IMR-90 (cell line): ENCODE measurements at regions not wholly inside any gene's neighbourhood (a gene's known extent, or its start where the extent isn't known, plus 50 kb on each side); places are given as distances from the start of the nearest gene placed in this dataset.
"Not testable (repeated sequence)": the region's sequence is repeated elsewhere in the genome, so short reads cannot be mapped to it uniquely, and the experiment has no call there.

Source experiments
- ATAC-seq: fragments of 200-7000 bp; cut with Tn5 transposase; 2 replicates; pipeline ENCODE4 v1.9.1; 2020; ENCODE audit warnings: low read depth, mild to moderate bottlenecking, moderate library complexity
- BruUV-seq: library from RNA; stranded (reverse); fragments of 400-500 nt; replicated peaks from 2 replicates; lab custom pipeline; 2021; lab: Mats Ljungman, UMichigan
- CTCF ChIA-PET: fragments of 300-600 bp; formaldehyde crosslinking; extraction: SDS; loops from one replicate; lab custom pipeline; 2021; ENCODE audit warnings: antibody characterized with exemption; lab: Yijun Ruan, JAX
- POLR2A ChIA-PET: fragments of 300-600 bp; sonication (Branson Sonifier 250); formaldehyde crosslinking; loops from one replicate; lab custom pipeline; 2022; ENCODE audit warnings: antibody characterized with exemption; ENCODE audit not compliant: unreplicated experiment; lab: Charles Lee
- DNase-seq: peaks from one replicate; pipeline ENCODE4 v3.0.0; 2013
- H2AFZ ChIP-seq: replicated peaks from 2 replicates; pipeline ENCODE3; 2013; ENCODE audit warnings: low read length, mild to moderate bottlenecking; ENCODE audit not compliant: poor library complexity
- H2AK5ac ChIP-seq: 2 replicates; pipeline ENCODE4 v1.6.1; 2013; ENCODE audit warnings: low read depth, low read length, inconsistent platforms
- H2AK9ac ChIP-seq: replicated peaks from 2 replicates; pipeline ENCODE3; 2013; ENCODE audit warnings: mild to moderate bottlenecking, low read depth, low read length, moderate library complexity; ENCODE audit not compliant: poor library complexity
- H2BK120ac ChIP-seq: 2 replicates; pipeline ENCODE4 v1.6.1; 2013; ENCODE audit warnings: low read depth, low read length, inconsistent platforms
- H2BK15ac ChIP-seq: 3 replicates; pipeline ENCODE4 v1.6.1; 2013; ENCODE audit warnings: low read depth, low read length, inconsistent platforms
- H2BK20ac ChIP-seq: 2 replicates; pipeline ENCODE4 v1.6.1; 2013; ENCODE audit warnings: low read depth, mild to moderate bottlenecking, inconsistent platforms, low read length, moderate library complexity
- H2BK5ac ChIP-seq: 2 replicates; pipeline ENCODE4 v1.6.1; 2013; ENCODE audit warnings: mild to moderate bottlenecking, low read depth, low read length, inconsistent platforms; ENCODE audit not compliant: poor library complexity, severe bottlenecking
- H3K14ac ChIP-seq: replicated peaks from 2 replicates; pipeline ENCODE4 v1.6.1; 2013; ENCODE audit warnings: low read depth, low read length, inconsistent platforms
- H3K18ac ChIP-seq: 2 replicates; pipeline ENCODE4 v1.6.1; 2013; ENCODE audit warnings: low read depth, low read length, control low read depth
- H3K23ac ChIP-seq: 2 replicates; pipeline ENCODE4 v1.6.1; 2013; ENCODE audit warnings: low read depth, low read length, inconsistent platforms
- H3K27ac ChIP-seq: 2 replicates; pipeline ENCODE4 v1.5.1; 2013; ENCODE audit warnings: mild to moderate bottlenecking, control low read depth, low read length; ENCODE audit not compliant: insufficient read depth
- H3K27me3 ChIP-seq: 2 replicates; pipeline ENCODE4 v1.6.1; 2013; ENCODE audit warnings: low read length; ENCODE audit not compliant: control insufficient read depth, insufficient read depth
- H3K36me3 ChIP-seq: 2 replicates; pipeline ENCODE4 v1.6.1; 2013; ENCODE audit warnings: low read length, mixed read lengths; ENCODE audit not compliant: control insufficient read depth, insufficient read depth
- H3K4ac ChIP-seq: 2 replicates; pipeline ENCODE4 v1.6.1; 2013; ENCODE audit warnings: low read depth, low read length, inconsistent platforms
- H3K4me1 ChIP-seq: 2 replicates; pipeline ENCODE4 v1.6.1; 2013; ENCODE audit warnings: low read length, mixed read lengths; ENCODE audit not compliant: control insufficient read depth, insufficient read depth
- H3K4me2 ChIP-seq: 2 replicates; pipeline ENCODE4 v1.6.1; 2013; ENCODE audit warnings: low read depth, mild to moderate bottlenecking, control low read depth, low read length, moderate library complexity
- H3K4me3 ChIP-seq: 2 replicates; pipeline ENCODE4 v1.5.1; 2013; ENCODE audit warnings: low read depth, mild to moderate bottlenecking, control low read depth, low read length, moderate library complexity; ENCODE audit not compliant: insufficient read depth
- H3K56ac ChIP-seq: 2 replicates; pipeline ENCODE4 v1.6.1; 2013; ENCODE audit warnings: low read length, inconsistent platforms; ENCODE audit not compliant: insufficient read depth; ENCODE audit errors: extremely low read depth
- H3K79me1 ChIP-seq, 2 experiments: 2 replicates each; pipeline ENCODE4 v1.6.1; 2013; ENCODE audit warnings: low read length in 2 of 2, inconsistent platforms in 1 of 2, low read depth in 1 of 2
- H3K9ac ChIP-seq: 2 replicates; pipeline ENCODE4 v1.6.1; 2013; ENCODE audit warnings: low read depth, low read length, control low read depth
- H3K9me1 ChIP-seq: 2 replicates; pipeline ENCODE4 v1.6.1; 2013; ENCODE audit warnings: low read length, inconsistent platforms; ENCODE audit not compliant: insufficient read depth
- H3K9me3 ChIP-seq: 2 replicates; pipeline ENCODE4 v1.6.1; 2013; ENCODE audit warnings: low read length; ENCODE audit not compliant: control insufficient read depth, insufficient read depth
- H4K20me1 ChIP-seq: 2 replicates; pipeline ENCODE4 v1.6.1; 2013; ENCODE audit warnings: low read length, inconsistent platforms; ENCODE audit not compliant: insufficient read depth
- H4K5ac ChIP-seq: 2 replicates; pipeline ENCODE4 v1.6.1; 2013; ENCODE audit warnings: mild to moderate bottlenecking, low read depth, low read length, control low read depth
- H4K8ac ChIP-seq, 2 experiments: 2 replicates each; pipeline ENCODE4 v1.6.1; 2013; ENCODE audit warnings: low read depth in 2 of 2, low read length in 2 of 2, control low read depth in 1 of 2, inconsistent platforms in 1 of 2
- H4K91ac ChIP-seq: 2 replicates; pipeline ENCODE4 v1.6.1; 2013; ENCODE audit warnings: low read depth, low read length, inconsistent platforms; ENCODE audit not compliant: insufficient read depth
- WGBS, 2 experiments: methylation state at CpG; one replicate each; pipeline versions ENCODE4 v1.1.5 to v1.1.7; 2013; ENCODE audit warnings: missing lambda C conversion rate in 2 of 2; ENCODE audit not compliant: insufficient read length in 1 of 2; ENCODE audit errors: extremely low coverage in 2 of 2; 5-methylcytosine and 5-hydroxymethylcytosine counted together
- dilution Hi-C: fragments of 300-500 bp; cut with HindIII; formaldehyde crosslinking; loops from one replicate; pipeline ENCODE4 v1.14.3; 2018; ENCODE audit warnings: low sequenced_read_pairs; ENCODE audit not compliant: unreplicated experiment
- in situ Hi-C: fragments of 300-500 bp; cut with MboI; formaldehyde crosslinking; loops from 3 replicates; pipeline ENCODE4 v1.14.3; 2019; ENCODE audit warnings: low sequenced_read_pairs, inconsistent platforms, mixed read lengths
- intact Hi-C: fragments of 100-400 bp; cut with micrococcal nuclease; formaldehyde crosslinking; loops from 2 replicates; pipeline ENCODE4 v1.10.0; 2022

DNA sequence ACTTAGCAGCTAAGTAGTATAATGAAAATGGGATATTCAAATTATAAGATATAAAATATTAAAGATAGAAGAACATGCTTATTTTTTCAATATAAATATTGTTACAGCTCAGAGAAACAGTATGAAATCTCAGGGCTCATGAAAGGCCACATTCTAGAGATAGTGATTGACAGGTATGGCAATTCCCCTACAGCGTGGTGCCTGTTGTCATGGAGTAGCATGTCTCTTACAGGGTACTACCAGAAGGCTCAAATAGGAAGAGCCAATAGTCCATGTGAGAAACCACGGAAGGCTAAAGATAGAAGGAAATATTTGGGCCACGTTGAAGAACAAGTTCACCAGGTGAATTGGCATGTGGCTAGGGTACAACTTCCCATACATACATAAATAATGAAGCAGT is 522.9 kb upstream of the ZNF337 start:
- H2BK20ac ChIP-seq, H3K23ac ChIP-seq, in situ Hi-C loops, H2BK120ac ChIP-seq, intact Hi-C loops, H3K4me3 ChIP-seq, H3K18ac ChIP-seq, DNase-seq, dilution Hi-C loops, H3K9ac ChIP-seq, H2AK5ac ChIP-seq, POLR2A ChIA-PET, H3K56ac ChIP-seq, H3K4me1 ChIP-seq, H3K79me1 ChIP-seq, H4K91ac ChIP-seq, H3K4ac ChIP-seq, CTCF ChIA-PET, H3K27ac ChIP-seq, H2BK5ac ChIP-seq, H3K4me2 ChIP-seq, H3K36me3 ChIP-seq, H3K27me3 ChIP-seq, H2BK15ac ChIP-seq, H3K14ac ChIP-seq, H3K9me3 ChIP-seq, H4K20me1 ChIP-seq, H2AK9ac ChIP-seq, BruUV-seq, ATAC-seq, H2AFZ ChIP-seq, H3K9me1 ChIP-seq, H4K8ac ChIP-seq, H4K5ac ChIP-seq: not testable (repeated sequence)
- WGBS, 2 experiments, result no CpG with 5 or more reads among the region's 3 CpGs
